HL-60 (cell line): ENCODE measurements at regions not wholly inside any gene's neighbourhood (a gene's known extent, or its start where the extent isn't known, plus 50 kb on each side); places are given as distances from the start of the nearest gene placed in this dataset.

ENCODE experiments used
- DNase-seq, 2 experiments: peaks; one replicate each; pipeline ENCODE4 v3.0.0-alpha.2; 2010 to 2020; ENCODE audit warnings: low read depth in 1 of 2, low spot score in 1 of 2
- H3K27ac ChIP-seq: fragments of 250-450 bp; sonication (Bioruptor Pico); replicated peaks from 2 replicates; pipeline ENCODE4 v1.5.1; 2020; ENCODE audit warnings: mild to moderate bottlenecking, moderate library complexity
- H3K27me3 ChIP-seq: fragments of 250-450 bp; sonication (Bioruptor Pico); 2 replicates; pipeline ENCODE4 v1.5.1; 2021; ENCODE audit warnings: mild to moderate bottlenecking, moderate library complexity; ENCODE audit not compliant: insufficient read depth, poor library complexity, severe bottlenecking
- H3K4me3 ChIP-seq: replicated peaks from 2 replicates; pipeline ENCODE4 v1.5.1; 2011; ENCODE audit warnings: mild to moderate bottlenecking, control low read depth, low read length; ENCODE audit not compliant: insufficient read depth
- GABPA ChIP-seq: IDR thresholded peaks from 2 replicates; pipeline ENCODE4 v1.6.1; 2012; ENCODE audit warnings: low read depth
- POLR2AphosphoS5 ChIP-seq: IDR thresholded peaks from 2 replicates; pipeline ENCODE4 v1.6.1; 2012; ENCODE audit warnings: low read depth
- SPI1 ChIP-seq: IDR thresholded peaks from 2 replicates; pipeline ENCODE4 v1.6.1; 2012; ENCODE audit warnings: low read depth, mild to moderate bottlenecking, borderline replicate concordance
- TF ChIP-seq, protein P1 (sequence below): IDR thresholded peaks from one replicate; pipeline ENCODE4 v1.5.1; 2011; ENCODE audit warnings: low read length, control low read depth, inconsistent platforms; ENCODE audit not compliant: insufficient read depth
- TF ChIP-seq, protein P2 (sequence below): IDR thresholded peaks from 2 replicates; pipeline ENCODE4 v1.6.1; 2012; ENCODE audit warnings: low read depth; ENCODE audit not compliant: insufficient replicate concordance

DNA sequence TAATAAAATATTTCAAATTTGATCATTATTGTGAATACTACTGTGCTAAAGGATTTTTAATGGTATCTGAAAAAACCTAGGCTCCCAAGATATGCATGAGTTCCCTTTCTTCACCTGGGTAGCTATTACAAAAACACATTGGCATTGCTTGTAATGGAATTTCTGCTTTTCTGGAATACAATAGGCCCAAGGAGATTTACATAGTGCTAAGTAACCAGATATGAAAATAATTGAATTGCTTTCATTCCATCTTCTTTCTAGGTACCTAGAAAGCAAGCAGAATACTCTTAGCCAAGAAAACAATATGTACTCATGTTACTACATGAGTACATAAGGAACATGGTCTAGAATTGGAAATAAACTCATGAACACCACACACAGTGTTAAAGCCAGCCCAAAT is 291.9 kb downstream of the KCNC2 start:
- Histone ChIP-seq H3K4me3 (no peak overlapping the region), H3K27ac (no peak overlapping the region), H3K27me3 (no peaks in the 10 kb centered on the region)
- DNase-seq: no peak
- TF ChIP-seq, protein P1, sequence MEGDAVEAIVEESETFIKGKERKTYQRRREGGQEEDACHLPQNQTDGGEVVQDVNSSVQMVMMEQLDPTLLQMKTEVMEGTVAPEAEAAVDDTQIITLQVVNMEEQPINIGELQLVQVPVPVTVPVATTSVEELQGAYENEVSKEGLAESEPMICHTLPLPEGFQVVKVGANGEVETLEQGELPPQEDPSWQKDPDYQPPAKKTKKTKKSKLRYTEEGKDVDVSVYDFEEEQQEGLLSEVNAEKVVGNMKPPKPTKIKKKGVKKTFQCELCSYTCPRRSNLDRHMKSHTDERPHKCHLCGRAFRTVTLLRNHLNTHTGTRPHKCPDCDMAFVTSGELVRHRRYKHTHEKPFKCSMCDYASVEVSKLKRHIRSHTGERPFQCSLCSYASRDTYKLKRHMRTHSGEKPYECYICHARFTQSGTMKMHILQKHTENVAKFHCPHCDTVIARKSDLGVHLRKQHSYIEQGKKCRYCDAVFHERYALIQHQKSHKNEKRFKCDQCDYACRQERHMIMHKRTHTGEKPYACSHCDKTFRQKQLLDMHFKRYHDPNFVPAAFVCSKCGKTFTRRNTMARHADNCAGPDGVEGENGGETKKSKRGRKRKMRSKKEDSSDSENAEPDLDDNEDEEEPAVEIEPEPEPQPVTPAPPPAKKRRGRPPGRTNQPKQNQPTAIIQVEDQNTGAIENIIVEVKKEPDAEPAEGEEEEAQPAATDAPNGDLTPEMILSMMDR: no peak
- no peak for TF ChIP-seq SPI1

DNA sequence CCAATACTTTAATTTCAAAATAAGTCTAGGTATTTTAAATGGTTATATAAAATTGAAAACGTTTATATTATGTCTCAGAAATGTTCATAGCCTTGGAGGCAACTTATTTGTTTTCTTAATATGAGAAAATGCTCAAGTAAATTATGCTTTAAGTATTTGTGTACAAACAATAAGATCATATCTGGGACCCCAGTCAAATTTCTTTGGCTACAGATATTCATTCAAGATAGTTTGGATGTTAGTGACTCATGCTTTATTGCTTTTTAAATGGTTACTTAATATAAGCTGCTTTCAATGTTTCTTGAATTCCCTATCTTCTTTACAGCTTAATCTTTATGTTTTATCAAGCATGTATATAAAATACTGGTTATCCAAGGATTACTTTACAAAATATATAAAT is 291.3 kb downstream of the KCNC2 start:
- no peak for DNase-seq
- no peaks in the 10 kb centered on the region for H3K27me3 ChIP-seq
- H3K4me3 ChIP-seq: no peak overlapping the region
- H3K27ac ChIP-seq: no peak overlapping the region
- TF ChIP-seq GABPA: no peak
- TF ChIP-seq, protein P1: no peak
- TF ChIP-seq POLR2AphosphoS5: no peak
- TF ChIP-seq, protein P2, sequence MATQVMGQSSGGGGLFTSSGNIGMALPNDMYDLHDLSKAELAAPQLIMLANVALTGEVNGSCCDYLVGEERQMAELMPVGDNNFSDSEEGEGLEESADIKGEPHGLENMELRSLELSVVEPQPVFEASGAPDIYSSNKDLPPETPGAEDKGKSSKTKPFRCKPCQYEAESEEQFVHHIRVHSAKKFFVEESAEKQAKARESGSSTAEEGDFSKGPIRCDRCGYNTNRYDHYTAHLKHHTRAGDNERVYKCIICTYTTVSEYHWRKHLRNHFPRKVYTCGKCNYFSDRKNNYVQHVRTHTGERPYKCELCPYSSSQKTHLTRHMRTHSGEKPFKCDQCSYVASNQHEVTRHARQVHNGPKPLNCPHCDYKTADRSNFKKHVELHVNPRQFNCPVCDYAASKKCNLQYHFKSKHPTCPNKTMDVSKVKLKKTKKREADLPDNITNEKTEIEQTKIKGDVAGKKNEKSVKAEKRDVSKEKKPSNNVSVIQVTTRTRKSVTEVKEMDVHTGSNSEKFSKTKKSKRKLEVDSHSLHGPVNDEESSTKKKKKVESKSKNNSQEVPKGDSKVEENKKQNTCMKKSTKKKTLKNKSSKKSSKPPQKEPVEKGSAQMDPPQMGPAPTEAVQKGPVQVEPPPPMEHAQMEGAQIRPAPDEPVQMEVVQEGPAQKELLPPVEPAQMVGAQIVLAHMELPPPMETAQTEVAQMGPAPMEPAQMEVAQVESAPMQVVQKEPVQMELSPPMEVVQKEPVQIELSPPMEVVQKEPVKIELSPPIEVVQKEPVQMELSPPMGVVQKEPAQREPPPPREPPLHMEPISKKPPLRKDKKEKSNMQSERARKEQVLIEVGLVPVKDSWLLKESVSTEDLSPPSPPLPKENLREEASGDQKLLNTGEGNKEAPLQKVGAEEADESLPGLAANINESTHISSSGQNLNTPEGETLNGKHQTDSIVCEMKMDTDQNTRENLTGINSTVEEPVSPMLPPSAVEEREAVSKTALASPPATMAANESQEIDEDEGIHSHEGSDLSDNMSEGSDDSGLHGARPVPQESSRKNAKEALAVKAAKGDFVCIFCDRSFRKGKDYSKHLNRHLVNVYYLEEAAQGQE: no peak
- TF ChIP-seq SPI1: no peak

DNA sequence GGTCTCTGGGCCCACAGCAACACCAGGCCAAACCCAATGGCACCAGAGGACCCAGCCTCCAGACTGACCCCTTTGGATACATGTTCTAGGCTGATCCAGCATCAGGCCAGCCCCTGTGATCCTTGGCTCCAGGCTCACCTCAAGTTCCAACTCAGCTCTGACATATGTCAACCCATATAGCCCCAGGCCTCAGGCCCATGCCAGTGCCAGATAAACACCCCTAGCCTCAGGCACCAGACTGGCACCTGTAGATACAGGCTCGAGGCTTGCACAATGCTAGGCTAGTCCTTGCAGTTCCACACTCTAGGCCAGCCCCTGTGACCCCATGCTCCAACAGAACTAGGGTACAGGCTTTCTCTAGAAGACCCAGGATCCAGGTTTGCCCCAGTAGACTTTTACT is 287.5 kb downstream of the KCNC2 start:
- no peak for TF ChIP-seq GABPA
- TF ChIP-seq, protein P1: no peak
- no peak for TF ChIP-seq SPI1
- Histone ChIP-seq H3K27ac (no peak overlapping the region), H3K27me3 (no peaks in the 10 kb centered on the region), H3K4me3 (no peak overlapping the region)
- DNase-seq: no peak

DNA sequence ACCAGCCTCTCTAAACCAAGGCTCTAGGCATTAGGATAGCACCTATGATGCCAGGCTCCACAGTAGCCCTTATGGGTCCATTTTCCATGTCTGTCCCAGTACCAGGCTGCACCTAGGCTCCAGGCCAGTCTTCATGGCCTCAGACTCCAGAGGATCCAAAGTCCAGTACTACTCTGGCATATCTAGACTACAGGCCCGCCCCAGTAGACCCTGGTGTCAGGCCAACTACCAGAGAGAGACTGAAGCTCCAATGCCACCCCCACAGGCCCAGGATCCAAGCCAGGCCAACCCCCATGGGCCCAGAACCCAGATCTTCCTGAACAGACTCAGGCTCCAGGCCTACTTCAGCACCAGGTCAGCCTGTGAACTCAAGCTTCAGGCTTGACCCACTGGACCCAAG is 287.0 kb downstream of the KCNC2 start:
- no peaks in the 10 kb centered on the region for H3K27me3 ChIP-seq
- H3K27ac ChIP-seq: no peak overlapping the region
- DNase-seq: no peak
- no peak overlapping the region for H3K4me3 ChIP-seq
- TF ChIP-seq, protein P2: no peak
